GM12891 (cell line): ENCODE measurements at regions not wholly inside any gene's neighbourhood (a gene's known extent, or its start where the extent isn't known, plus 50 kb on each side); places are given as distances from the start of the nearest gene placed in this dataset.

Experiments
- PAX5 ChIP-seq: IDR thresholded peaks from 2 replicates; pipeline ENCODE4 v1.6.1; 2011; ENCODE audit warnings: low read length, moderate library complexity, mild to moderate bottlenecking; ENCODE audit not compliant: insufficient read depth, severe bottlenecking
- POLR2A ChIP-seq: IDR thresholded peaks from 2 replicates; pipeline ENCODE4 v1.6.1; 2011; ENCODE audit warnings: low read depth, low read length, control low read depth
- POLR2AphosphoS5 ChIP-seq: IDR thresholded peaks from 2 replicates; pipeline ENCODE4 v1.6.1; 2011; ENCODE audit warnings: low read depth, low read length, control low read depth
- POU2F2 ChIP-seq: IDR thresholded peaks from 2 replicates; pipeline ENCODE4 v1.6.1; 2011; ENCODE audit warnings: low read depth, mild to moderate bottlenecking, control low read depth, low read length, moderate library complexity
- SPI1 ChIP-seq: IDR thresholded peaks from 2 replicates; pipeline ENCODE4 v1.6.1; 2011; ENCODE audit warnings: low read depth, low read length, control low read depth
- TAF1 ChIP-seq: IDR thresholded peaks from 2 replicates; pipeline ENCODE4 v1.6.1; 2011; ENCODE audit warnings: low read depth, low read length, control low read depth

DNA sequence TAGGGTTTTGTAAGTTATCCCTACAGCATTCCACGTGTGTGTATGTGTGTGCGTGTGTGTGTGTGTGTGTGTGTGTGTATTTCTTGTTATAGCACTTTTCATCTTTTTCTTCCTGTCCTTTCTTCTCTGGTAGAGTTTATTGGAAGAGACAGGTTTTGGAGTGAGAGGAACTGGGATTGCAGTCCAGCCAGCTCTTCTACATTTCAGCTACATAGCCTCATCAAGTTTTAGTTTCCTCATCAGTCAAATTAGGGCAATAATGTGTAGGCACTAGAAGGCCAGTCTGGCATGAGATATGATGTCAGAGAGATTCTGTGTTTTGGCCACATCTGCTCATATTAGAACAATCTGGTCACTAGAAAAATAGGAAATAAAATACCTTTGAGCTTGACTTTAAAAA is 1283.5 kb upstream of the TENM4 start:
- TF ChIP-seq POLR2A (no peak), POLR2AphosphoS5 (no peak), TAF1 (no peak), SPI1 (no peak), PAX5 (no peak), POU2F2 (no peak)
